ENCODE measurements at regions not wholly inside any gene's neighbourhood (a gene's known extent, or its start where the extent isn't known, plus 50 kb on each side); places are given as distances from the start of the nearest gene placed in this dataset.

DNA sequence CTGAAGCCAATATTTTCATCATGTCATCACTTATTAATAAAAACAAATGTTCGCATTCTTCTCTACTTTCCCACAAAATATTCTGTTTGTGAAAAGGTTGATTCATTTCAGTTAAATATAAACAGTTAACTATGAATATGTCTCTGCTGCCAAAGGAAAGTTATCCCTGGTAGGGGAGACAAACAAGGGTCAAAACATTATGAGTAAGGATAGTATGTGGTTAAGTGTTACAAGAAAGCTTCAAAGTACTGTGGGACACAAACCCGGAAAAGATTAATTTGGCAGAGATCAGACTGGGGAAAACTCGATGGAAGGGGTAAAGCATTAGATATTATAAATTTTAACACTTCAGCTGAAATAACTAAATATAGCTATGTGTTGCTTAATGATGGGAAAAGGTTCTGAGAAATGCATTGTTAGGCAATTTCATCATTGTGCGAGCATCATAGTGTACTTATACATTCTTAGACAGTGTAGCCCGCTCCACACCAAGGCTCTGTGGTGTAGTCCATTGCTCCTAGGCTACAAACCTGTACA, 436.5 kb upstream of the TBL1XR1 start:
- TF ChIP-seq CTCF (conservative IDR thresholded peaks at IDR 0.05; ENCODE audit: low read depth, low read length): no peak
- no peak for TF ChIP-seq EZH2 (IDR thresholded peaks at IDR 0.05; ENCODE audit: low read length, unreplicated experiment)

Measured in PC-3 (cell line).